Esophagus squamous epithelium (tissue), 4 donors: ENCODE measurements at regions not wholly inside any gene's neighbourhood (a gene's known extent, or its start where the extent isn't known, plus 50 kb on each side); places are given as distances from the start of the nearest gene placed in this dataset.

Experiments
- POLR2A ChIP-seq, 4 donors: fragments of 450-650 bp; IDR thresholded peaks; one replicate each; pipeline ENCODE4 v1.6.1; 2017; ENCODE audit warnings: antibody characterized with exemption in 4 of 4, mild to moderate bottlenecking in 4 of 4, moderate library complexity in 3 of 4
- TF ChIP-seq, protein P1 (sequence below), 6 experiments: fragments of 450-650 bp in 4 of 6; fragments of 200-600 bp in 2 of 6; sonication (generic) in 2 of 6; IDR thresholded peaks; one replicate each; pipeline ENCODE4 v1.5.1; 2016 to 2019; ENCODE audit warnings: antibody characterized with exemption in 6 of 6, mild to moderate bottlenecking in 4 of 6, moderate library complexity in 4 of 6

DNA sequence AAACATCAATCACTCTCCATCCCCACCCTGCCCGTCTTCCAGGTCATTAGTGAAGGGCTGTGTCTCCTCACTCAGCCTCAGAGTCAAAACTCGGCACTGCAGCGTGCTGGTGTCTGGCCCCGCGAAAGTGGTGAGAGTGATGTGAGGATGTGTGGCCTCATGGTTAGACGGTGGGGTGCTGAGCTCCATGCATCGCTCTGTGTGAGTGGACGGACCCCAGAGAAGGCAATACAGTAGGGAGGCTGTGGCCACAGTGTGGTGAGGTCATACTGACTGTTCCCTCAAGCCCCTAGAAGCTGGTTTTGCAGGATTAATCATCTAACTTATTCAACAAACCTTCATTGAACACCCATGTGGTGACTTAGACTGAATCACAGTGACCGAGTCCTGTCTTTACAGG is 329.9 kb upstream of the AJAP1 start:
- TF ChIP-seq, protein P1, sequence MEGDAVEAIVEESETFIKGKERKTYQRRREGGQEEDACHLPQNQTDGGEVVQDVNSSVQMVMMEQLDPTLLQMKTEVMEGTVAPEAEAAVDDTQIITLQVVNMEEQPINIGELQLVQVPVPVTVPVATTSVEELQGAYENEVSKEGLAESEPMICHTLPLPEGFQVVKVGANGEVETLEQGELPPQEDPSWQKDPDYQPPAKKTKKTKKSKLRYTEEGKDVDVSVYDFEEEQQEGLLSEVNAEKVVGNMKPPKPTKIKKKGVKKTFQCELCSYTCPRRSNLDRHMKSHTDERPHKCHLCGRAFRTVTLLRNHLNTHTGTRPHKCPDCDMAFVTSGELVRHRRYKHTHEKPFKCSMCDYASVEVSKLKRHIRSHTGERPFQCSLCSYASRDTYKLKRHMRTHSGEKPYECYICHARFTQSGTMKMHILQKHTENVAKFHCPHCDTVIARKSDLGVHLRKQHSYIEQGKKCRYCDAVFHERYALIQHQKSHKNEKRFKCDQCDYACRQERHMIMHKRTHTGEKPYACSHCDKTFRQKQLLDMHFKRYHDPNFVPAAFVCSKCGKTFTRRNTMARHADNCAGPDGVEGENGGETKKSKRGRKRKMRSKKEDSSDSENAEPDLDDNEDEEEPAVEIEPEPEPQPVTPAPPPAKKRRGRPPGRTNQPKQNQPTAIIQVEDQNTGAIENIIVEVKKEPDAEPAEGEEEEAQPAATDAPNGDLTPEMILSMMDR (IDR thresholded peaks at IDR 0.05) = no peak
- TF ChIP-seq POLR2A (IDR thresholded peaks at IDR 0.05) = no peak
